ENCODE measurements at regions not wholly inside any gene's neighbourhood (a gene's known extent, or its start where the extent isn't known, plus 50 kb on each side); places are given as distances from the start of the nearest gene placed in this dataset.

DNA sequence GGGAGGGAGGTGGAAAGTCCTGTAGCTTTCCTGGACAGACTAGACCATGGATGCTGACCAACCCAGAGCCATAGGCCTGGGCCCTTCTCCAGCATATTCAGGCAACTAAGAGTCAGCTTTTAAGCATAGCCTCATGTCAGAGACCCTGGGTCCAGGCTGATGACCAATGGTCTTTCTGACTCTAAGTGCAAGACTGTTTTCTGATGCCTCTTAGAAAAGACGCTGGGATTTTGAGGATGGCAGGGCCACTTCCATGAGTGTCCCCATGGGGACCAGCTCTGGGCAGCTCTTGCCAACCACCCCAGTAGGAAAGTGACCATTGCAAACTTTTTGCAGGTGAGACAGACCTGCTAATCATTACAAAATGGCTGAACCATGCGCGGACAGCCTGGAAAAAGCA lies 135.6 kb upstream of the KL start:
- no peak for DNase-seq (ENCODE audit: low read depth)

DNA sequence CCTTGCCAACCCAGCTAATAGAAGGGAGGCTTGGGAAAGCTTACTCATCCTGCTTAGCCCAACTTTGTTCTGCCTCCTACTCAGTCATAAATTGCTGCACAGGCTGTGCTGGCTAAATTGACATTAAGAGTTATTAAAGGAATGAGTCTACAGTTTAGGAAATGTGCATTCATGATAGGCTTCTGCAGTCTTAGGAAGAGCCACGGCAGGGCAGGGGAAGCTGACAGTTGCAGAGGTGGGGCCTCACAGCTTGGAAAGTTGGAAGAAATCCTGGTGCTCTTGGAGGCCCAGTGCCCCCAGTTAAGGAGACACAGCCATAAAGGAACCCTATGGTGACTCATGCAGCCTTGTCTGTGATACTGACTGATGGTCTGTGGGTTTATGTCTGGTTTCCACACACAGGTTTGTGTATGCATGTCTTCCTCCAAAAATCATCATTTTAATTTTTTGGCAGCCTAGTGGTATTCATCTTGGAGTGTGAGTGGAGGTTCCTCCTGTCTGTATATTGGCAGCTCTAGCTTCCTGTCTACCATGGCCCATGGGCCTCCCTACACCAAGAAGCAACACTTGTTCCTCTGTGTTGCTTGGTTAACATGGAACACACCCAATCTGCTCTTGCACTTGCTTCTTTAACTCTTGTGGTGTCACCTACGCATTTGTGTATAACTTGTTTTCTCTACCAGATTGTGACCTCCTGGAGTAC lies 135.0 kb upstream of the KL start:
- Histone ChIP-seq H3K4me3 (ENCODE audit: insufficient read depth, low read depth, low read length) (no peak overlapping the region), H4K20me1 (ENCODE audit: insufficient read depth, low read length) (no peaks in the 10 kb centered on the region), H3K36me3 (ENCODE audit: insufficient read depth, low read length) (no peaks in the 10 kb centered on the region), H2AFZ (ENCODE audit: low read depth, low read length) (no peak overlapping the region), H3K27me3 (ENCODE audit: insufficient read depth, low read length) (no peaks in the 10 kb centered on the region), H3K9ac (ENCODE audit: low read length) (no peak overlapping the region), H3K9me3 (ENCODE audit: insufficient read depth, low read depth, low read length) (no peaks in the 10 kb centered on the region), H3K4me2 (ENCODE audit: low read length) (peak overlapping the region; percentile 17), H3K79me2 (ENCODE audit: insufficient read depth, low read length) (no peaks in the 10 kb centered on the region), H3K27ac (ENCODE audit: low read depth, low read length) (no peak overlapping the region), H3K4me1 (ENCODE audit: insufficient read depth, low read length) (peaks cover 13% of the 10 kb centered on the region)
- DNase-seq (ENCODE audit: low read depth) (peak; percentile 98), FAIRE-seq (peak; percentile 5)
- H3K27ac Mint-ChIP-seq (ENCODE audit: unreplicated experiment), result peak overlapping the region; percentile 36
- H3K27me3 Mint-ChIP-seq (ENCODE audit: low read depth, unreplicated experiment), result no peaks in the 10 kb centered on the region
- no peak for TF ChIP-seq EZH2 (IDR thresholded peaks at IDR 0.05; ENCODE audit: insufficient read depth, low read length)
- TF ChIP-seq, protein P1, sequence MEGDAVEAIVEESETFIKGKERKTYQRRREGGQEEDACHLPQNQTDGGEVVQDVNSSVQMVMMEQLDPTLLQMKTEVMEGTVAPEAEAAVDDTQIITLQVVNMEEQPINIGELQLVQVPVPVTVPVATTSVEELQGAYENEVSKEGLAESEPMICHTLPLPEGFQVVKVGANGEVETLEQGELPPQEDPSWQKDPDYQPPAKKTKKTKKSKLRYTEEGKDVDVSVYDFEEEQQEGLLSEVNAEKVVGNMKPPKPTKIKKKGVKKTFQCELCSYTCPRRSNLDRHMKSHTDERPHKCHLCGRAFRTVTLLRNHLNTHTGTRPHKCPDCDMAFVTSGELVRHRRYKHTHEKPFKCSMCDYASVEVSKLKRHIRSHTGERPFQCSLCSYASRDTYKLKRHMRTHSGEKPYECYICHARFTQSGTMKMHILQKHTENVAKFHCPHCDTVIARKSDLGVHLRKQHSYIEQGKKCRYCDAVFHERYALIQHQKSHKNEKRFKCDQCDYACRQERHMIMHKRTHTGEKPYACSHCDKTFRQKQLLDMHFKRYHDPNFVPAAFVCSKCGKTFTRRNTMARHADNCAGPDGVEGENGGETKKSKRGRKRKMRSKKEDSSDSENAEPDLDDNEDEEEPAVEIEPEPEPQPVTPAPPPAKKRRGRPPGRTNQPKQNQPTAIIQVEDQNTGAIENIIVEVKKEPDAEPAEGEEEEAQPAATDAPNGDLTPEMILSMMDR (IDR thresholded peaks at IDR 0.05; ENCODE audit: insufficient read depth, low read depth, low read length), result no peak
- no peaks in the 10 kb centered on the region for H3K36me3 Mint-ChIP-seq (ENCODE audit: low read depth, unreplicated experiment)
- no peaks in the 10 kb centered on the region for H3K9me3 Mint-ChIP-seq (ENCODE audit: unreplicated experiment)
- H3K4me3 Mint-ChIP-seq (ENCODE audit: unreplicated experiment), result no peak overlapping the region
- peaks cover 38% of the 10 kb centered on the region for H3K4me1 Mint-ChIP-seq (ENCODE audit: low read depth, unreplicated experiment)

More for the DNA sequence above, 135.6 kb upstream of the KL start:
- no peaks in the 10 kb centered on the region for H4K20me1 ChIP-seq (ENCODE audit: insufficient read depth, low read length)
- no peaks in the 10 kb centered on the region for H3K9me3 ChIP-seq (ENCODE audit: insufficient read depth, low read depth, low read length)
- H3K79me2 ChIP-seq (ENCODE audit: insufficient read depth, low read length), result no peaks in the 10 kb centered on the region
- H3K36me3 Mint-ChIP-seq (ENCODE audit: low read depth, unreplicated experiment), result no peaks in the 10 kb centered on the region
- H3K4me1 Mint-ChIP-seq (ENCODE audit: low read depth, unreplicated experiment), result peaks cover 43% of the 10 kb centered on the region
- no peak overlapping the region for H2AFZ ChIP-seq (ENCODE audit: low read depth, low read length)
- H3K4me3 Mint-ChIP-seq (ENCODE audit: unreplicated experiment), result no peak overlapping the region
- FAIRE-seq, result no peak
- H3K27ac ChIP-seq (ENCODE audit: low read depth, low read length), result no peak overlapping the region
- no peaks in the 10 kb centered on the region for H3K27me3 Mint-ChIP-seq (ENCODE audit: low read depth, unreplicated experiment)
- TF ChIP-seq EZH2 (IDR thresholded peaks at IDR 0.05; ENCODE audit: insufficient read depth, low read length), result no peak
- TF ChIP-seq, protein P1 (IDR thresholded peaks at IDR 0.05; ENCODE audit: insufficient read depth, low read depth, low read length), result no peak
- no peaks in the 10 kb centered on the region for H3K27me3 ChIP-seq (ENCODE audit: insufficient read depth, low read length)
- H3K27ac Mint-ChIP-seq (ENCODE audit: unreplicated experiment), result peak overlapping the region; percentile 36
- no peak overlapping the region for H3K9ac ChIP-seq (ENCODE audit: low read length)
- H3K4me1 ChIP-seq (ENCODE audit: insufficient read depth, low read length), result peaks cover 13% of the 10 kb centered on the region
- peak overlapping the region; percentile 17 for H3K4me2 ChIP-seq (ENCODE audit: low read length)
- no peaks in the 10 kb centered on the region for H3K36me3 ChIP-seq (ENCODE audit: insufficient read depth, low read length)
- H3K9me3 Mint-ChIP-seq (ENCODE audit: unreplicated experiment), result no peaks in the 10 kb centered on the region
- H3K4me3 ChIP-seq (ENCODE audit: insufficient read depth, low read depth, low read length), result no peak overlapping the region

DNA sequence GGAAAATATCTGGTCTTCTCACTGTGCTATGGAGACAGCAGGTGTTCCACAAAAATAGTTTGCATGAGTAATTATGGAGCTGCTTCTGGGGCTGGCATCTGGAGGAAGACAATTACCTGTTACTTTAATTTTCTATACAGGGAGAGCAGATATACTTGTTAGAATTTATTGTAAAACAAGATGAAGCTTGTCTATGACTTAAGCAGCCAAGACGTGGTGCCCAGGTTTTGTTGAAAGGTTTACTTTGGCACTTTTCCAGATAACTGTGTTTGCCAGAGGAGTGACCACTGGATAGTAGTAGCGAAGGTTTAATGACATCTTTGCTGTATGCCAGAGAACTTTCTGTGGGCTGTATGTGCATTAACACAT lies 134.5 kb upstream of the KL start:
- no peak overlapping the region for H2AFZ ChIP-seq (ENCODE audit: low read depth, low read length)
- Mint-ChIP-seq H3K27me3 (ENCODE audit: low read depth, unreplicated experiment) (no peaks in the 10 kb centered on the region), H3K4me3 (ENCODE audit: unreplicated experiment) (no peak overlapping the region), H3K4me1 (ENCODE audit: low read depth, unreplicated experiment) (peaks cover 36% of the 10 kb centered on the region), H3K36me3 (ENCODE audit: low read depth, unreplicated experiment) (no peaks in the 10 kb centered on the region), H3K27ac (ENCODE audit: unreplicated experiment) (no peak overlapping the region), H3K9me3 (ENCODE audit: unreplicated experiment) (no peaks in the 10 kb centered on the region)
- DNase-seq (ENCODE audit: low read depth), result no peak
- no peaks in the 10 kb centered on the region for H3K79me2 ChIP-seq (ENCODE audit: insufficient read depth, low read length)
- no peak overlapping the region for H3K9ac ChIP-seq (ENCODE audit: low read length)
- H3K4me3 ChIP-seq (ENCODE audit: insufficient read depth, low read depth, low read length), result no peak overlapping the region
- H3K36me3 ChIP-seq (ENCODE audit: insufficient read depth, low read length), result no peaks in the 10 kb centered on the region
- H3K4me2 ChIP-seq (ENCODE audit: low read length), result no peak overlapping the region
- no peak overlapping the region for H3K27ac ChIP-seq (ENCODE audit: low read depth, low read length)
- peaks cover 13% of the 10 kb centered on the region for H3K4me1 ChIP-seq (ENCODE audit: insufficient read depth, low read length)
- FAIRE-seq, result no peak
- H3K27me3 ChIP-seq (ENCODE audit: insufficient read depth, low read length), result no peaks in the 10 kb centered on the region
- no peaks in the 10 kb centered on the region for H4K20me1 ChIP-seq (ENCODE audit: insufficient read depth, low read length)
- no peak for TF ChIP-seq EZH2 (IDR thresholded peaks at IDR 0.05; ENCODE audit: insufficient read depth, low read length)
- TF ChIP-seq, protein P1 (IDR thresholded peaks at IDR 0.05; ENCODE audit: insufficient read depth, low read depth, low read length), result no peak
- no peaks in the 10 kb centered on the region for H3K9me3 ChIP-seq (ENCODE audit: insufficient read depth, low read depth, low read length)
